GM23248 (cell line): ENCODE measurements at regions not wholly inside any gene's neighbourhood (a gene's known extent, or its start where the extent isn't known, plus 50 kb on each side); places are given as distances from the start of the nearest gene placed in this dataset.

Experiments used
- DNase-seq: peaks from one replicate; pipeline ENCODE4 v3.0.0-alpha.2; 2015
- H2AFZ ChIP-seq: fragments of 200-600 bp; sonication (generic); 2 replicates; pipeline ENCODE4 v1.6.1; 2016; ENCODE audit warnings: antibody characterized with exemption
- H3F3A ChIP-seq: fragments of 200-600 bp; sonication (generic); 2 replicates; pipeline ENCODE4 v1.6.1; 2016; ENCODE audit warnings: mild to moderate bottlenecking, antibody characterized with exemption, mixed run types; ENCODE audit not compliant: insufficient read depth
- H3K27ac ChIP-seq: fragments of 200-600 bp; sonication (generic); 2 replicates; pipeline ENCODE4 v1.5.1; 2016; ENCODE audit warnings: mild to moderate bottlenecking
- H3K27me3 ChIP-seq: fragments of 200-600 bp; sonication (generic); replicated peaks from 2 replicates; pipeline ENCODE4 v1.6.1; 2016; ENCODE audit warnings: mild to moderate bottlenecking; ENCODE audit not compliant: insufficient read depth
- H3K36me3 ChIP-seq: fragments of 200-600 bp; sonication (generic); 2 replicates; pipeline ENCODE4 v1.6.1; 2016; ENCODE audit warnings: low read depth, mild to moderate bottlenecking
- H3K4me1 ChIP-seq: fragments of 200-600 bp; sonication (generic); 2 replicates; pipeline ENCODE4 v1.6.1; 2016; ENCODE audit warnings: mild to moderate bottlenecking; ENCODE audit not compliant: insufficient read depth
- H3K4me2 ChIP-seq: fragments of 200-600 bp; sonication (generic); one replicate; pipeline ENCODE4 v1.6.1; 2016; ENCODE audit warnings: mild to moderate bottlenecking; ENCODE audit not compliant: unreplicated experiment
- H3K4me3 ChIP-seq: fragments of 200-600 bp; sonication (generic); 2 replicates; pipeline ENCODE4 v1.5.1; 2016; ENCODE audit warnings: mild to moderate bottlenecking
- H3K79me2 ChIP-seq: fragments of 200-600 bp; sonication (generic); 2 replicates; pipeline ENCODE4 v1.6.1; 2016; ENCODE audit warnings: mild to moderate bottlenecking; ENCODE audit not compliant: insufficient read depth
- H3K9ac ChIP-seq: fragments of 200-600 bp; sonication (generic); 2 replicates; pipeline ENCODE4 v1.6.1; 2016; ENCODE audit warnings: mild to moderate bottlenecking
- H3K9me2 ChIP-seq: fragments of 200-600 bp; sonication (generic); 2 replicates; pipeline ENCODE4 v1.6.1; 2016; ENCODE audit warnings: mixed run types, mild to moderate bottlenecking, moderate library complexity; ENCODE audit not compliant: insufficient read depth
- H3K9me3 ChIP-seq: fragments of 200-600 bp; sonication (generic); one replicate; pipeline ENCODE4 v1.6.1; 2017; ENCODE audit warnings: low read depth
- H4K20me1 ChIP-seq: fragments of 200-600 bp; sonication (generic); 2 replicates; pipeline ENCODE4 v1.6.0; 2016; ENCODE audit not compliant: insufficient read depth
- EZH2 ChIP-seq: fragments of 200-600 bp; sonication (generic); IDR thresholded peaks from 2 replicates; pipeline ENCODE4 v1.6.1; 2018; ENCODE audit warnings: antibody characterized with exemption, mild to moderate bottlenecking; ENCODE audit not compliant: insufficient read depth, poor library complexity, severe bottlenecking
- EZH2phosphoT487 ChIP-seq: fragments of 200-600 bp; sonication (generic); IDR thresholded peaks from 2 replicates; pipeline ENCODE4 v1.6.1; 2018; ENCODE audit warnings: antibody characterized with exemption, moderate library complexity, mild to moderate bottlenecking, low read depth; ENCODE audit not compliant: insufficient read depth
- WGBS, 2 experiments: methylation state at CpG; one replicate each; pipeline ENCODE4 v1.1.6; 2015 to 2017; ENCODE audit warnings: low lambda C conversion rate in 2 of 2, low coverage in 1 of 2; ENCODE audit errors: missing lambda C conversion rate in 2 of 2; 5-methylcytosine and 5-hydroxymethylcytosine counted together
- in situ Hi-C: fragments of 300-500 bp; cut with MboI; formaldehyde crosslinking; loops from 2 replicates; pipeline ENCODE4 v1.15.0; 2020

DNA sequence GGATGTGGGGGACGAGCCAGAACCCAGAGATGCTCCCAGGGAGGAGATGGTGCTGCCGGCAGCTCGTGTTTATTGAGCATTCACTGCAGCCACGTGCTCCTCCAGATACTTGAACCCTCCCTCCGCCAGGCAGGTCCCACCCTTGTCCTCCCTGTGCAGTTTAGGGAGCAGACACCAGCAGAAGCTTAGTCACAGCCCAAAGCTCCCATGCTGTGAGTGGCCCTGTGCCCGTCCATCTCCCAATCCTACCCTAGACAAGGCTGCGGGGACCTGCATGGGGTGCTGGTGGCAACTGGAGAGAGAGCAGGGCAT lies 176.5 kb upstream of the COPS8 start:
- H3K4me1 ChIP-seq, result no peaks in the 10 kb centered on the region
- H4K20me1 ChIP-seq, result no peaks in the 10 kb centered on the region
- TF ChIP-seq EZH2 (no peak), EZH2phosphoT487 (no peak)
- WGBS, 2 experiments, result 66 to 78% methylated on average over 7 of the region's 7 CpGs
- no peak overlapping the region for H3K27ac ChIP-seq
- DNase-seq, result no peak
- peaks cover 17% of the 10 kb centered on the region; the same call in 1 of the 2 replicates for H3K27me3 ChIP-seq
- H3F3A ChIP-seq, result no peaks in the 10 kb centered on the region
- no peaks in the 10 kb centered on the region for H3K9me2 ChIP-seq
- H3K9ac ChIP-seq, result no peak overlapping the region
- H3K4me2 ChIP-seq, result no peak overlapping the region
- H3K79me2 ChIP-seq, result no peaks in the 10 kb centered on the region
- H3K4me3 ChIP-seq, result no peak overlapping the region
- no peak overlapping the region for H2AFZ ChIP-seq
- H3K36me3 ChIP-seq, result no peaks in the 10 kb centered on the region
- in situ Hi-C loops, result no loop called here
- H3K9me3 ChIP-seq, result no peaks in the 10 kb centered on the region

DNA sequence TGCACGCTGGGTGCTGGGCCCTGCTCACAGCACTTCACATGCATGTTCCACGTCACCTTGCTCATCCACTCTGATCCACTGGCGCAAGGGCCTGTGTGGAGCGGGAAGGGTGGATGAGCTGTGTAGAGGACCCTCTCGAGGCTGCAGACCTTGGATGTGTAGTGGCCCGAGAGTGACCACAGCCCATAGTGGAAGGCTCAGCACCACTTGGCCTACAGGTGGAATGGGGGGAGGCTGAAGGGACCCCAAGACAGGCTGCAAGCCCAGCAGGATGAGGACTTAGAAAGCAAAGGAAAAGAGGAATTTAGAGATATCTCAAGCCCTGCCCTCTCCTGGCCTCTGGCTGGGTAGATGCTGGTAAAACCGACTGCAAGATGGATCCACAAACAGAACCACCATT lies 175.9 kb upstream of the COPS8 start:
- in situ Hi-C loops, result no loop called here
- no peak overlapping the region for H3K9ac ChIP-seq
- no peak overlapping the region for H3K4me3 ChIP-seq
- H3K9me2 ChIP-seq, result no peaks in the 10 kb centered on the region
- TF ChIP-seq EZH2phosphoT487 (no peak), EZH2 (no peak)
- H3K4me1 ChIP-seq, result no peaks in the 10 kb centered on the region
- H3K4me2 ChIP-seq, result no peak overlapping the region
- WGBS, 2 experiments, result 84 to 89% methylated on average over 7 of the region's 7 CpGs
- H4K20me1 ChIP-seq, result no peaks in the 10 kb centered on the region
- no peaks in the 10 kb centered on the region for H3K79me2 ChIP-seq
- H3K9me3 ChIP-seq, result no peaks in the 10 kb centered on the region
- H3F3A ChIP-seq, result no peaks in the 10 kb centered on the region
- no peaks in the 10 kb centered on the region for H3K36me3 ChIP-seq
- no peak for DNase-seq
- peaks cover 12% of the 10 kb centered on the region; the same call in 1 of the 2 replicates for H3K27me3 ChIP-seq
- no peak overlapping the region for H2AFZ ChIP-seq
- no peak overlapping the region for H3K27ac ChIP-seq

DNA sequence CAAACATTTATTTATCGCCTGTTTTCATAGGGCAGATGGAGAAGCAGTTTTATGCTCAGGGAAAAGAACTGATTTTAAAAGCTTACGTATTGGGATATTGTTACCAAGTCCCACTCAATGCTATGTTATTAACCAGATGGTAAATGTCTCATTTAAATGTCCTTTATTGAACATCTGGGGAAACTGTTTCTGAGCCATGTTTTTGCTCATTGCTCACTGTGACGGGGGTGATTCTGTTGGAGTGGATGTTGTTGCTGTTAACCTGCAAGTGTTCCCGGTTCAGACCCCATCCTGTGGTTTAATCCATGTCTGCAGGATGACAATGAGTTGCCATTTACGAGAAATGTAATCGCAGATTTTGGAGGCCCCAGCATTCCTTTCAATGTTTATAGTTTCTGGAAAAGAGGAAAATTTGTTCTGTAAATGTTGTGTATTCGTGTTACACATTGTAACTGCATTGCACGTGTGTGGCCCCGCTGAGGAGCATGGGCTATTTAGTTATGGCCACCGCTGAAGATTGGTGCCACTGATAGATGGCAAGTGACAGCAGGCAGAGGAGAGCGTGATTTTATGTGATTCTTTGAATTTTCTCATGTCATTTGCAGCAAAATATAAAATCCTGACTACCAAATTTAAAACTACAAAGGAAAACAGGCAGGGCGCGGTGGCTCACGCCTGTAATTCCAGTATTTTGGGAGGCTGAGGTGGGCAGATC lies 174.8 kb upstream of the COPS8 start:
- no peak overlapping the region for H3K4me2 ChIP-seq
- H3K9me3 ChIP-seq, result no peaks in the 10 kb centered on the region
- H4K20me1 ChIP-seq, result no peaks in the 10 kb centered on the region
- peaks cover 9% of the 10 kb centered on the region; the same call in 1 of the 2 replicates for H3K27me3 ChIP-seq
- no peaks in the 10 kb centered on the region for H3K9me2 ChIP-seq
- H3K9ac ChIP-seq, result no peak overlapping the region
- in situ Hi-C loops, result no loop called here
- H3K4me1 ChIP-seq, result no peaks in the 10 kb centered on the region
- no peak overlapping the region for H3K4me3 ChIP-seq
- no peak overlapping the region for H3K27ac ChIP-seq
- H3K36me3 ChIP-seq, result no peaks in the 10 kb centered on the region
- WGBS, 2 experiments, result 89 to 91% methylated on average over 14 of the region's 14 CpGs
- DNase-seq, result no peak
- no peaks in the 10 kb centered on the region for H3K79me2 ChIP-seq
- H2AFZ ChIP-seq, result no peak overlapping the region
- TF ChIP-seq EZH2, result no peak
- no peak for TF ChIP-seq EZH2phosphoT487
- H3F3A ChIP-seq, result no peaks in the 10 kb centered on the region

DNA sequence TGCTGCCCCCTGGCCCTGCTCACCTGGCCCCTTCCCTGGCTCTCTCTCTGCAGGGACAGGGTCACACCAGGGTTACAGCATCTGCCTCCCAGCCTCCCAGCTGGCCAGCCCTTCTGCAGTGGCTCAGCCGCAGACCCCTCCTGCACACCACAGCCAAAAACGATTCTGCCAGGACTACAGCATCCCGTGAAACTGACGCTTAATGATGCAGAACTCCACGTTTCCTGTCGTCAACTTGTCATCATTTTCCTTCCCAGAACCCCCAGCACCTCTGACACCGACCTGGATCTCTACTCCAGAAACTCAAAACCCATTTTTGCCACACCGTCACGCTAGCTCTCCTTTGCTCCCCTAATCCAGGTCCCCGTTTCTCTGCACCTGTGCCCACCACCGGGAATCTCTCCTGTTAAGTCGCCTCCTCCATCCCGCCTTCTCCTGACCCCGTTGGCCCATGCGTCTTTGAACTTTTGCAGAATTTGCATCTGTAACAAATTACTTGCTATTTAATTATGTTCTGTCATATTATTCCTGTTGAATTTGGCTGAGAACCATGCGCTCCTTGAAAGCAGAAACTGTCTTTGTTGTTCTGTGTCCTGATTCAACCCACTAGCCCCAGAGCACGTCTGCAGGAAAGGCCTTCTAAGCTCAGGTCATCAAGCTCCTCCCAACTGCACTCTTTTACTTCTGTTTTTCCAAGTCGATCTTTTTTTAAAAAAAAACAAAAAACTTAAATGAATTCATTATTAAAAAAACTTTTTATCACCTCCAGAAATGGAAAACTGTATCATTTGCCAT lies 173.2 kb upstream of the COPS8 start:
- Histone ChIP-seq H3K9me2 (no peaks in the 10 kb centered on the region), H3K4me1 (no peaks in the 10 kb centered on the region), H3K4me2 (no peak overlapping the region), H3K4me3 (no peak overlapping the region), H3K9ac (no peak overlapping the region), H3K27me3 (peaks cover 9% of the 10 kb centered on the region; the same call in 1 of the 2 replicates), H3K79me2 (no peaks in the 10 kb centered on the region), H3K27ac (no peak overlapping the region), H3F3A (no peaks in the 10 kb centered on the region), H3K36me3 (no peaks in the 10 kb centered on the region), H2AFZ (no peak overlapping the region), H4K20me1 (no peaks in the 10 kb centered on the region), H3K9me3 (no peaks in the 10 kb centered on the region)
- no peak for TF ChIP-seq EZH2phosphoT487
- TF ChIP-seq EZH2, result no peak
- WGBS, 2 experiments, result 32 to 33% methylated on average over 18 of the region's 18 CpGs
- no peak for DNase-seq
- in situ Hi-C loops, result no loop called here
